ENCODE measurements at regions not wholly inside any gene's neighbourhood (a gene's known extent, or its start where the extent isn't known, plus 50 kb on each side); places are given as distances from the start of the nearest gene placed in this dataset.

- CTCF ChIA-PET: interaction anchor here (0.5 to 0.8 kb wide), 2 partner anchors 495 to 1181 kb away, joined by 3 read pairs; no protein-coding TSS in a partner anchor
- DNase-seq: no peak
- H3K27me3 Mint-ChIP-seq: peaks cover 19% of the 10 kb centered on the region
- no peaks in the 10 kb centered on the region for H3K36me3 Mint-ChIP-seq
- no peaks in the 10 kb centered on the region for H3K9me3 Mint-ChIP-seq
- H3K4me3 Mint-ChIP-seq: no peak overlapping the region
- peaks cover 18% of the 10 kb centered on the region for H3K4me1 Mint-ChIP-seq
- H3K27ac Mint-ChIP-seq: no peak overlapping the region
These were observed 91.4 kb downstream of the CD83 start for GRCh38 chr6:14209000-14209399.

DNA sequence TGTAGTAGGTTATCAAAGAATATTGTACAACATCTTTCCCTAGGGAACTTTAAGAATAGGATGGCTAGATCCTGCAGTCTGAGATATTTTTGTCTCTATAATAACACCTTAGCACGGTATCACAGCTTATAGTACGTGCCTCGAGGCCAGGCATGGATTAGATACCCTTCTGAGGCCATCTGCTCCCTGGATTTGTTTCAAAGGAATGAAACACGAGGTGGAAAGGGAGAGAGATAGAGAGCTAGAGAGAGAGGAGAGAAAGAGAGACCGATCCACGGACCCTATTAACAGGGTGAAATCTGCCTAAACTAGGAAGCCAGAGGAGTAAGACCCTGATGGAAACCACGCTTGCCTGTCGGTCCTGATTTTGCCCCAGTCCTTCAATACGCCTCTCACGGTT is 92.5 kb downstream of the CD83 start:
- Mint-ChIP-seq H3K9me3 (no peaks in the 10 kb centered on the region), H3K4me1 (peaks cover 18% of the 10 kb centered on the region), H3K27me3 (peaks cover 19% of the 10 kb centered on the region), H3K36me3 (no peaks in the 10 kb centered on the region), H3K27ac (peak overlapping the region; percentile 64), H3K4me3 (peak overlapping the region; percentile 65)
- DNase-seq: no peak
- CTCF ChIA-PET: interaction anchor here (1.4 to 2.9 kb wide), 2 partner anchors 81 to 501 kb away, joined by 3 to 16 read pairs; no protein-coding TSS in a partner anchor

GRCh38 chr6:14210663-14211561 is 93.3 kb downstream of the CD83 start:
- Mint-ChIP-seq H3K36me3 (no peaks in the 10 kb centered on the region), H3K4me3 (peak overlapping the region; percentile 82), H3K9me3 (no peaks in the 10 kb centered on the region), H3K4me1 (peaks cover 18% of the 10 kb centered on the region), H3K27me3 (peaks cover 19% of the 10 kb centered on the region), H3K27ac (peak overlapping the region; percentile 85)
- peak; percentile 93 for DNase-seq
- CTCF ChIA-PET: interaction anchor here (0.6 to 2.9 kb wide), 11 partner anchors 18 to 1284 kb away, joined by 3 to 16 read pairs (median 4); no protein-coding TSS in a partner anchor

DNA sequence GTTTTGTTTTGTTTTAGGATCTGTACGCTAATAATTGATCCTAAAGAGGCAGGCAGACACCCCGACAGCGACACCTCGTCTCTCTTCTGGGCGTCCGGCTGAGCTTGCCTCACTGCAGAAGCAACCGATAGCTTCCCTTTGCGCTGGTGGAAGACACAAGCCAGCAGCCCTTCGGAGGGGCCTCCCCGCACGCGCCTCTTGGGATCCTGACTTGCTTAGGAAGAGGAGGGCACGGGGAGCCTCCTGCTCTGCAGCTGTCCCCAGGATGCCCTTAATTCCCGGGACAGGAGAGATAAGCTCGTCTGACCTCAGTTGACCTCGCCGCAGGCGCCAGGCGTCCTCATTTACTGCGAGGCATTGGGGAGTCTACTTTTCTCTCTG is 94.0 kb downstream of the CD83 start:
- Mint-ChIP-seq H3K27ac (peak overlapping the region; percentile 85), H3K4me1 (peaks cover 18% of the 10 kb centered on the region), H3K4me3 (peak overlapping the region; percentile 82), H3K9me3 (no peaks in the 10 kb centered on the region), H3K27me3 (peaks cover 19% of the 10 kb centered on the region), H3K36me3 (no peaks in the 10 kb centered on the region)
- CTCF ChIA-PET: interaction anchor here (0.6 to 2.9 kb wide), 9 partner anchors 17 to 1283 kb away, joined by 3 to 16 read pairs (median 5); no protein-coding TSS in a partner anchor
- no peak for DNase-seq

- Mint-ChIP-seq H3K27ac (peak overlapping the region; percentile 85), H3K27me3 (peaks cover 19% of the 10 kb centered on the region)
- DNase-seq: no peak
These were observed 94.4 kb downstream of the CD83 start for GRCh38 chr6:14212020-14212419.

GRCh38 chr6:14212632-14213031 is 95.1 kb downstream of the CD83 start:
- Mint-ChIP-seq H3K9me3 (no peaks in the 10 kb centered on the region), H3K4me1 (peaks cover 18% of the 10 kb centered on the region), H3K27me3 (peaks cover 19% of the 10 kb centered on the region), H3K36me3 (no peaks in the 10 kb centered on the region), H3K27ac (no peak overlapping the region), H3K4me3 (no peak overlapping the region)
- DNase-seq: no peak
- CTCF ChIA-PET: interaction anchor here (2.0 kb wide), 1 partner anchor 104 kb away, joined by 11 read pairs; no protein-coding TSS in a partner anchor

More at GRCh38 chr6:14212020-14212419, 94.4 kb downstream of the CD83 start:
- Mint-ChIP-seq H3K4me3 (peak overlapping the region; percentile 82), H3K4me1 (peaks cover 18% of the 10 kb centered on the region), H3K9me3 (no peaks in the 10 kb centered on the region), H3K36me3 (no peaks in the 10 kb centered on the region)
- CTCF ChIA-PET: interaction anchor here (0.8 to 2.9 kb wide), 8 partner anchors 16 to 1199 kb away, joined by 3 to 16 read pairs (median 6); no protein-coding TSS in a partner anchor

DNA sequence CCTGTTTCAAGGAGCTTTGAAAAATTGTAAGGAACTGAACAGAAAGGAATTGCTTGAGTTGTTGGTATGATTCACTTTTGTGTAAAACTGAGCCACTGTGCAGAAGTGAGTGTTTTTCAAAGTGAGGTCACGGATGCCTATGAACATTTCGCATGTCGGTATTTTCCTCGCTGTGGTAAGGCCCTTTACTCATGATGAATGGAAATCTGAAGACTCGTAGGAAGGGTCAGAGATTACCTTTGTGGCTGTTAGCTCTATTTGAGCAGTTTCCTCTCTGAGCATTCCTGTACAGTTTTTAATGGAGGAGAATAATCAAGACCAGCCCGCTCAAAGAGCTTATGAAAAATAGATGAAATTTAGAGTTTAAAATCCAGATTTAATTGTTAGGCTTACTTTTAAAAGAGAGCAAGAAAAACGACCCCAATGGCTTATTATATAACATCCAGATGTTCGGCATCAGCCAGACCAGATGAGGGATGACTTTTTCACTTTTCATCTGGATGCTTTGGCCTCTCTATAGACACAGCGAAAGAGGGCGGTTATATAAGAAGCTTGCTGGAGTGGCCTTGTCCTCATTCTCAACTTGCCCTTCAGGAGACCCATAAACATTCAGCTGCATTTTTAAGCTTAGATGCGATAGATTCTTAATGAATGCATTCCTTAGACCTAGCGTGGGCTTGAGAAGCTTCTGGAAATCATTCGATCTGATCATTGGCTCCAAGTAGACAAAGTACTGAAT is 99.5 kb downstream of the CD83 start:
- no peak overlapping the region for H3K27ac Mint-ChIP-seq
- no peaks in the 10 kb centered on the region for H3K36me3 Mint-ChIP-seq
- peaks cover 17% of the 10 kb centered on the region for H3K27me3 Mint-ChIP-seq
- no peak for DNase-seq
- H3K4me1 Mint-ChIP-seq: peaks cover 8% of the 10 kb centered on the region
- no peaks in the 10 kb centered on the region for H3K9me3 Mint-ChIP-seq
- CTCF ChIA-PET: interaction anchor here (1.0 to 2.4 kb wide), 4 partner anchors 12 to 100 kb away, joined by 3 to 6 read pairs (median 4); no protein-coding TSS in a partner anchor
- H3K4me3 Mint-ChIP-seq: no peak overlapping the region

DNA sequence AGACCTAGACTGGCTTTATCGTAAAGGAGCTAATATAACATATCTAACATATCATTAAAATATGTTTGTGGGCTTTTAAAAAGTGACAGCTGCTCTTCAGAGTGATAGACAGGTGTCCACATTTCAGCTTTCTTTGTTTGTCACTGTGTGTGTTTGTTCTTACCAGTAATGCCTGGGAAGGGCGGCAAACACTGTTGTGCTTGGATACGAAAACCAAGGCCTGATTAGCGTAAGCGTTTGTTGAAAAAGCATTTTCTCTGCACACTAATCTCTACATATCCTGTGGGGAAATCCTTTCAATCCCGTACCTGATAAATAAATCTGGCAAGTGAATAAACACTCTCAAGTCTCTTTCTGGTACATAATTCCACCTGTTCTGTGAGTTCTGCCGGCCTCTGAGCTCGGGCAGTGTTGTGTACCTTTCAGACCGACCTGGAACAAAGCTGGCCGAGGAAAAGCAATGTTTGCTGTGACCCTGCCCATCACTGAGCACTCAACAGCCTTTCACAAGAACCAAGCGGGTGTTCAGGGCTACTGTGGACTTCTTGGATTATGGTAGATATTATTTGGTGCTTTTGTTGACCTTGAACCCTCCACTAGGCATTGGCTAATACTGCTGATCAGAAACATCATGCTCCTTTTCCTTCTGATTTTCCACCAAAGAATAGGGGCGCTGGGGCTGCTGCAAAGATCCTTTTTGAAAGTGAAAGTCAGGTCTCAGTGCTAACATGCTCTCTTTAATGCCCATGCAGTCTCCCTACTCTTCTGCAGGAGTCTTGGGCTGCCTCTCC is 100.4 kb downstream of the CD83 start:
- peaks cover 6% of the 10 kb centered on the region for H3K4me1 Mint-ChIP-seq
- no peaks in the 10 kb centered on the region for H3K36me3 Mint-ChIP-seq
- H3K4me3 Mint-ChIP-seq: no peak overlapping the region
- H3K27ac Mint-ChIP-seq: no peak overlapping the region
- H3K9me3 Mint-ChIP-seq: no peaks in the 10 kb centered on the region
- peaks cover 9% of the 10 kb centered on the region for H3K27me3 Mint-ChIP-seq
- DNase-seq: no peak
- CTCF ChIA-PET: interaction anchor here (1.0 to 1.6 kb wide), 2 partner anchors 53 to 99 kb away, joined by 3 to 6 read pairs; no protein-coding TSS in a partner anchor

DNA sequence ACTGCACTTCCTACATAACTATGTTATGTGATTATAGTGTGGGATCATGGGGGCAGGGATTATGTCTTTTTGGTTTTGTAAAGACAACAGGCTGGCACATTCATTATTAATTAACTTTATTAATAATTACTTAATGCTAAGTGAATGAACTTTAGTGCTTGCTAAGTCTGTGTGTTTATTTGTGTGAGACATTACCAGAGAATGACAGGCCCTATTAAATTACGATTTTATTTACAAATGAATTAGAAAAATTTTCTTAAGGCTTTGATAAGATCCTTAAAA is 100.9 kb downstream of the CD83 start:
- H3K27me3 Mint-ChIP-seq: peaks cover 5% of the 10 kb centered on the region
- no peak overlapping the region for H3K4me3 Mint-ChIP-seq
- no peaks in the 10 kb centered on the region for H3K36me3 Mint-ChIP-seq
- no peak for DNase-seq
- H3K9me3 Mint-ChIP-seq: no peaks in the 10 kb centered on the region
- peaks cover 6% of the 10 kb centered on the region for H3K4me1 Mint-ChIP-seq
- CTCF ChIA-PET: no interaction called here
- no peak overlapping the region for H3K27ac Mint-ChIP-seq

- H3K9me3 Mint-ChIP-seq: peaks cover 6% of the 10 kb centered on the region
- H3K36me3 Mint-ChIP-seq: no peaks in the 10 kb centered on the region
- H3K4me1 Mint-ChIP-seq: peaks cover 6% of the 10 kb centered on the region
- no peak for DNase-seq
- peaks cover 9% of the 10 kb centered on the region for H3K27me3 Mint-ChIP-seq
- H3K27ac Mint-ChIP-seq: no peak overlapping the region
- H3K4me3 Mint-ChIP-seq: no peak overlapping the region
- CTCF ChIA-PET: no interaction called here
These were observed 104.2 kb downstream of the CD83 start for GRCh38 chr6:14221564-14222279.

- H3K4me1 Mint-ChIP-seq: peaks cover 5% of the 10 kb centered on the region
- DNase-seq: no peak
- H3K4me3 Mint-ChIP-seq: no peak overlapping the region
- CTCF ChIA-PET: no interaction called here
- peaks cover 6% of the 10 kb centered on the region for H3K9me3 Mint-ChIP-seq
- peaks cover 9% of the 10 kb centered on the region for H3K27me3 Mint-ChIP-seq
- H3K36me3 Mint-ChIP-seq: no peaks in the 10 kb centered on the region
- no peak overlapping the region for H3K27ac Mint-ChIP-seq
These were observed 105.4 kb downstream of the CD83 start for GRCh38 chr6:14222956-14223355.

GRCh38 chr6:14224359-14225103 is 107.0 kb downstream of the CD83 start:
- Mint-ChIP-seq H3K27me3 (peaks cover 9% of the 10 kb centered on the region), H3K27ac (no peak overlapping the region), H3K9me3 (peaks cover 6% of the 10 kb centered on the region), H3K4me3 (no peak overlapping the region), H3K4me1 (peaks cover 2% of the 10 kb centered on the region), H3K36me3 (no peaks in the 10 kb centered on the region)
- CTCF ChIA-PET: no interaction called here
- no peak for DNase-seq

Measured in activated naive CD4-positive, alpha-beta T cell treated with anti-CD3 and anti-CD28 coated beads, Interleukin-2, amount 10 ng/mL, durations not matched to agents 7 days and 5 days (primary cell).